AML-193 (cell line): ENCODE measurements at regions not wholly inside any gene's neighbourhood (a gene's known extent, or its start where the extent isn't known, plus 50 kb on each side); places are given as distances from the start of the nearest gene placed in this dataset.

Source experiments
- DNase-seq, 2 experiments: peaks; one replicate each; lab custom pipeline; 2025; lab: John Stamatoyannopoulos, UW

DNA sequence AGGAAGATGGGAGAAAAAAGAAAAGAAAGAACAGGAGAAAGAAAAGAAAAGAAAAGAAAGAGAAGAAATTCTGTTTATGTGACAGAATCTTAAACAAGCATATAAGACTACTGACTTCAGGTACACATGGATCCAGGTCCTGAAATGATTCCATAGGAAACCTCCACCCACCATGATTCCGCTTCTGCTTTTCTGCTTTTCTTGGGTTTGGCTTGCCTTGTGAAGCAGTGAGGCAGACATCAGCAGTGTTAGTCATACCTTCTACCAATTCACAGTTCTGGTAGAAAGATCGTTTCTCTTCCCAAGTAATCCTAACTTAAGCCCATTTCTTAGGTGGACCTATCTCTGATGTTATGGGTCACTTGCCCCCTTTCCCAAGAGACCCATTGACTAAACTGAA, 660.1 kb upstream of the RBFOX1 start:
- DNase-seq = no peak

GRCh38 chr16:6667393-6667792, 665.3 kb upstream of the RBFOX1 start:
- DNase-seq = no peak

DNA sequence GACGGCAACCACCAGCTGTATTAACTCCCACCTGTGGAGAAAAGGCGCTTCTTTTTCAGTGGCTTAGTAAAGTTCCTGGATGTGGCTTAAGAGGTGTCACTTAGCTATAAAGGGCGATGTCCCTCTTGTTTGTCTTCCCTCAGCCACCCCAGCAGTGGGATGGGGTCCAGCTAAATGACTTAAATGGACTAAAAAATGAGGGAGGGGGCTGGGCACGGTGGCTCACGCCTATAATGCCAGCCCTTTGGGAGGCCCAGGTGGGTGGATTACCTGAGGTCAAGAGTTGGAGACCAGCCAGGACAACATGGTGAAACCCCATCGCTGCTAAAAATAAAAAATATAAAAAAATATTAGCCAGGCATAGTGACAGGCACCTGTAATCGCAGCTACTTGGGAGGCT, 667.5 kb upstream of the RBFOX1 start:
- DNase-seq = no peak

DNA sequence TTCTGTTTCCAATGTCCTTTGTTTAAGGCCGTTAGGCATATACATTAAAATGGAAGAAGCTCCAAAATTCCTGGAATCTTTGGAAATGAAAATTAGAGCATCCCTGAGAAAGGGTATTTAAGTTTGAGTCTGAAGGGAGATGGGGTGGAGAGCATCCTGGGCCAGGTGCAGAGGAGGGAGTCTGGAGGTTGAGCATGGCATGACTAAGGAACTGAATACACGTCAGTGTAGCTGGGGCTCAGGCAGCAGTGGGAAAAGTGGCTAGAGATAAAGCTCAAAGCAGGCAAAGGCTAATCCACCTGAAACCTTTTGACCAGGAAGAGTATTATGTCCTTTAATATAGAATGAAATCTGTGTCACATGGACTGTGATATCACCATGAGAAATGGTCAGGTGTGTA, 669.0 kb upstream of the RBFOX1 start:
- no peak for DNase-seq

DNA sequence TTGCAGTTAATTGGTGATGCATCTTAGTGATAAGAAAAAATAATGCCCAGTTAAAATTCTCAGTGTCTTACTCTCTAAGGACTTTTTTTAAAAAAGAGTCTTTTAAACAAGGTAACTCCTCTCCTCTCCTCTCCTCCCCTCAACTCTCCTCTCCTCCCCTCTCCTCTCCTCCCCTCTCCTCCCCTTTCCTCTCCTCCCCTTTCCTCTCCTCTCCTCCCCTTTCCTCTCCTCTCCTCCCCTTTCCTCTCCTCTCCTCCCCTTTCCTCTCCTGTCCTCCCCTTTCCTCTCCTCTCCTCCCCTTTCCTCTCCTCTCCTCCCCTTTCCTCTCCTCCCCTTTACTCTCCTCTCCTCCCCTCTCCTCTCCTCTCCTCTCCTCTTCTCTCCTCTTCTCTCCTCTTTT, 675.9 kb upstream of the RBFOX1 start:
- no peak for DNase-seq

DNA sequence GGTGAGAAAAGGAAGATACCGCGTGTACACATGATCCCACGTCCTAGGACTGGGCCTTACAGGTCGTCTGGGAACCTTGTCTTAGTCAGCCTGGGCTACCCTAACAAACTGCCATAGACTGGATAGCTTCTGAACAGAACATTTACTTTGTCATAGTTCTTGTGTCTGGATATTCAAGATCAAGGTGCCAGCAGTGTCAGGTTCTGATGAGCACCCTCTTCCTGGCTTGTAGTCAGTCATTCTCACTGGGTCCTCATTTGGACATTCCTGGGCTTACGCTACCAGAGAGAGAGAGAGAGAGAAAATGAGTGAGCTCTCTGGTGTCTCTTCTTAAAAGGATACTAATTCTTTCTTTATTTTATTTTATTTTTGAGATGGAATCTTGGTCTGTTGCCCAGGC, 685.8 kb upstream of the RBFOX1 start:
- DNase-seq = no peak

DNA sequence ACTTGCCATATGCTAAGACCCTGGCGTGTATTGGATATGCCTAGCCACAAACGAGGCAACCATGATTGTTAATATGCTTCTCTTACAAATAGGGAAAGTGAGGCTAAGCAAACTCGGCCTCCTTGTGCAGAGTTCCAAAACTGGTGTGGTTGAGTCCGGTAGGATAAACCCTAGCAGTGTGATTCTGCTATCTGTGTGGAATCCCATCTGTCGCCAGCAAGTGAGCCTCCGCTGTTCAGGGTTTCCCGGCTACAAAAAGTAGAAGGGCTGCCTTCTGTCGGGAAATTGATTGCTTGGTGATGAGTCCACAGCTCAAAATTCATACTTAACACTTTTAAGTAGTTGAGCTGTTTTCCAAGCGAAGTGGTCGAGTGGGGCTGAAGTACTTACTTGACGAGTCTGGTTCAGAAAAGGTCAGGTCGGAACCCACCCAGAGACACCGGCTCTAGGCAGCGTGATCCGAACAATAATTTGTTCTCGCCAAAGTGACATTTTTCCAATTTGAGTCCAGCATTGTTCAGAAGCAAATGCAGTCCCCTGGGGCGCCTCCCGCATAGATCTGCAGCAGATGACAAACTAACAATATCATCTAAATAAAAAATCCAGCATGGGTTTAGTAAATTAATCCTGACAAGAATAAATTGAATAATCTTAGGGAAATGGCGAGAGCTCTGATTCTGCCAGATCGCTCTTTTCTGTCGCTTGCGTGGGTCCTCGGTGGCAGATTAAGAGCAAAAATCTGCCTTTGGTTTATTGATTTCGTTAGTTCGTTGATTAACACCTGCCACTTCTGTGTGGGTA, 686.7 kb upstream of the RBFOX1 start:
- DNase-seq = no peak

GRCh38 chr16:6644916-6645315, 687.7 kb upstream of the RBFOX1 start:
- no peak for DNase-seq

DNA sequence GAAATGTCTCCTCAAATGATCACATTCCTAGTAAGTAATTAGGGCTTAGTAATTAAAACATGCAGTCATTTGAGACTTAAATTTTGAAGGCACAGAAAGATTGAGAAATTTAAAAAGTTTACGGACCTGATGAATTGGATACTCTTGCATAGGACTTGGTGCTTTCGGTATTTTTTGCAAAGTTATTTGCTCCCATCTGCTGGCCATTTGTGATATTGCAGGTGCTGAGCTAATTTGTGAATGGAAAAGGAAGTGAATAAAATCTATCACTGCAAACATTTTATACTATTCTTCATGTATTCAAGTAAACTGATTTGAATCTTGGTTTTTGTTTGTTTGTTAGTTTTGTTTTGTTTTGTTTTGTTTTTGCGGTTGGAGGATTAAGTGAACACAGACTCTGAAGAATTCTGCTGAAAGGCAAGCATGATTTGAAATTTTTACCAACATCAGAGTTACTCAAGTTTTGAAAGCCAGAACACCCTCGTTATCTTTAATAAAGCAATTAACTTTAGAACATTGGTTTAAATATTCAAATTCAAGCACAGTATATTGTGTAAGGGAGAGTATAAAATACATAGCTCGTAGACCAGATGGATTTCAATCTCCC, 689.5 kb upstream of the RBFOX1 start:
- DNase-seq = peak; percentile 6 to 7

DNA sequence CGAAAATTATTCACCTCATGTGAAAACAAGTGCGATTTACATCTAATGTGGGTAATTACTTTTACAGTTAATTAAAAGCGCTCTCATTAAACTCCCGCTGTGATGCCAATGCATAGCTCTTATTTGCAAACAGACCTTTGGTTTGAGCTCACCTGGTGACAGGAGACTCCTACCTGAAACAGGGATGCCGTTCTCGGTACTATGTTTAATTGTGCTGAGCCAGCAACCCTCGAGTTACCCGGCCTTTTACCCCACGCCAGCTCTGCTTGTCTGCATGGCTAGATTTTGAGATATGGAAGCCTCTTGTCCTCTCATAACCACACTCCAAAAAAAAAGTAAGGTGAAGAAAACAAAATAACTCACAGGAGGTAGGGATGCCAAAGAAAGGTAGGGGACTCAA, 690.4 kb upstream of the RBFOX1 start:
- no peak for DNase-seq

GRCh38 chr16:6641091-6641490, 691.6 kb upstream of the RBFOX1 start:
- no peak for DNase-seq

DNA sequence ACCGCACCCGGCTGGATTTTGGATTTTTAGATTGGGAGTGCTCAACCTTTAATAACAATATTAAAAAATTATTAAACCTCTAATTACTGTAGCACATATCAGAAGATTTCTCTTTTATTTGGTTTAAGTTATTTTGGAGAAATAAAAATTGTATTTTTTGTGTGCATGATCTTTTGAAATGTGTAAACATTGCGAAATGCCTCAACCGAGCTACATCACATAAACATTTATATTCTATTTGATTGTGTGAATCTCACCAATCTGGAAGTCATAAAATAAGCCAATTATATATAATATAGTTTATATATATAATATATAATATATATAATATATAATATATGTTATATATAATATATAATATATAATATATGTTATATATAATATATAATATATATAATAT, 696.2 kb upstream of the RBFOX1 start:
- DNase-seq = no peak

DNA sequence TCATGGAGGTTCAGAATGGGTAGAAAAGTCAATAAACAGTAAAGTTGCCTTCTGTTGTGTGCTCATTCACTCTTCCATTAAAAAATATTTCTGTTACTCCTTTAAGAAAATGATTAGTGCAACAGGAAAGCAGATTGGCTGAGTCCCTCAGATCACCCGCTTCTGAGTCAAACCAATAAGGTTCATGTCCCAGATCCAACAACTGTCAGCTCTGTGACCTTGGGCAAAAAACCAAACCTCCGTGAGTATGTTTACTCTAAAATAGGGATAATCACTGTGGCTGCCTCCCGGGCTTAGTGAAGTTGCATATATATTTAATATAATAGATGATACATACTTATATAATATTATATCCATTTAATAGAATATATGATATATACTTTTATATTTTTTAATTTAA, 698.5 kb upstream of the RBFOX1 start:
- DNase-seq = no peak

- no peak for DNase-seq
Measured at GRCh38 chr16:6633456-6633855, 699.2 kb upstream of the RBFOX1 start.

DNA sequence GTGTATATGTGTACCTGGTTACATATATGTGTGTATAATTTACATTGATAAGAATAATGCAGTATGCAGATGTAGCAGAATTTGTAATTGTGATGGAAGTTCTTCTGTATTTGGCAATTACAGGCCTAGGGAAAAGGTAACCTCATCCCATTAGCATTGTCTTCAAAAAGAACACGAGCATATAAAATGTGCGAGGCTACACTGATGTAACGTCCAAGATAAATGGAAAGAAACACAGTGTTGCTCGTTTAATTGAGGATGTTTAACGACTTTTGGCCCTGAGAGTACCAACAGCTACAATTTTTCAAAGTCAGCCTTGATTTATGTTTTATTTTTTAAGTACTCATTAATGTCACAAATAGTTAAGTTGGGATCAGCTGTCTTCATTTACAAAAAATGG, 703.5 kb upstream of the RBFOX1 start:
- DNase-seq = no peak

GRCh38 chr16:6625606-6626005, 707.0 kb upstream of the RBFOX1 start:
- no peak for DNase-seq

DNA sequence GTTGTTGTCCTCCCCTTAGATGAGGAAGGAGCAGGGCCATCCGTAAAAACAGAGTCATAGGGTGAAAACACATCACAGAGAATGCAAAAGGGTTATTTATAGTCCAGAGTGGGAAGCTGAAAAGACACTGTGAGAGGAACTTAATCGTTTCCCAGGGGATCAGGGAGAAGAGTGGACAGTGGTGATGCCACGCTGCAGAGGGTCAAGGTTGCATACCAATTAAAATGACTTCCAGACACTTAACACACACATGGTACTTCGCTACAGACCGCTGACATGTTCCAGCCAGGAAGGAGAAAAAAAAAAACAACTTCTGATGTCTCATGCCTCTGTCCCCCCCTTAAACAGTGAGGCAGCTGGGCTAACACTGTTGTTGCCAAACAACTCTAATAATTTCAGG, 713.8 kb upstream of the RBFOX1 start:
- DNase-seq = no peak

GRCh38 chr16:6616746-6617145, 715.9 kb upstream of the RBFOX1 start:
- no peak for DNase-seq

DNA sequence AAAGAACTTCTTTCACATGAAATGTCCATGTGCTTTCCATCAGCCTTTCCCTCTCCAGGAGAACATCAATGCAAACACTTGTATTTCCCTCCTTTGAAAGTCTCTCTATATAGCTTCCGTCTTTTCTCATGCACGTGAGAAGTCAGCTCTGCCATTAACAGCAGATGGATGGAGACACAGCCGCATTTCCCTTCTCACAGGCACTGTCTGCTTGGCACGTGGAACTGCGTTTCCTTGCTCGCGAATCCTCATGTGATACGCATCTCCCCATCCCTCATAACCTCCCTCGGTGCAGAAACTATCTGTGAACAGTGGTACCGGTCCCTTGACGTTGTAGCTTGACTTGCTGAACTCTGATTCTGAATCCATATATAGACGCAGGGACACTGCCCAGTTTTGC, 717.0 kb upstream of the RBFOX1 start:
- no peak for DNase-seq

- no peak for DNase-seq
Measured at GRCh38 chr16:6611535-6611934, 721.1 kb upstream of the RBFOX1 start.

DNA sequence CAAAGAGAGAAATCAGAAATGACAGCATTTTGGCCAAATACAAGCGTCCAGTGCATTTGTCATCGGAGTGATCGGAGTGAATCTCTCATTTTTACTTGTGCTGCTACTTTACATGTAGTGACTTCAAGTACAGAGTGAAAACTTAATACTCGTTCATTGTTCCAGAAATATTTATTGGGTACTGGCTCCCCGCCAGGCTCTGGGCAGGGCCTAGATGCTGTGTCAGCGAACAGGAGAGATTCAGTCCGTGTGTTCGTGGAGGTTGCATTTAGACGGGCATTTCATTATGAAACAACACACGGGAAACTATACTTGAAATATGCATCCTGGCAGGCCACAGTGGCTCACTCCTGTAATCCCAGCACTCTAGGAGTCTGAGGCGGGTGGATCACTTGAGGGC, 727.2 kb upstream of the RBFOX1 start:
- no peak for DNase-seq

DNA sequence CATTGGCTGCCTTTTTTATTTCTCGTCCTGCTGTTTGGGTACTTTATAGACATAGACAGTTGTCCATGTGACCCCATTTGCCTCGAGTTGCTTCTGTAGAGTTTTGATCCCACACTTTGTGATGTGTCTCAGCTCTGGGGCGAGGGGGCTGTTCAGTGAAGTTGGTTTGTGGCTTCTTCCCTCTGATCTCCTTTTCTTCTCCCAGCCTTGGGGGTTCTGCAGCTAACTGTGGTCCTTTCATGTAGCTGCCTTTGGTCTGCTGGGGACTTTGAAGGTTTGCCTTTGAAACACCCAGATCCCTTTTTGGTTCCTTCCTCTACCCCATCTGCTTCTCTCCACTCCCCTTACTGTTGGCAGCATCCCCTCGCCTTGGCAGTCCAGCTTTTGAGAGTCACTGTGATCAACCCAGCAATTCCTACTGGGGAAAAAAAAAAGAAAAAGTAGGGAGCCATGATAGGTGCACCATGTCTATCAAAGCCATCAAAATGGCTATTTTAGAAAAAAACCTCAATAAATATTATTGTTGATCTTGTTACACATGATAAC, 728.8 kb upstream of the RBFOX1 start:
- DNase-seq = no peak

DNA sequence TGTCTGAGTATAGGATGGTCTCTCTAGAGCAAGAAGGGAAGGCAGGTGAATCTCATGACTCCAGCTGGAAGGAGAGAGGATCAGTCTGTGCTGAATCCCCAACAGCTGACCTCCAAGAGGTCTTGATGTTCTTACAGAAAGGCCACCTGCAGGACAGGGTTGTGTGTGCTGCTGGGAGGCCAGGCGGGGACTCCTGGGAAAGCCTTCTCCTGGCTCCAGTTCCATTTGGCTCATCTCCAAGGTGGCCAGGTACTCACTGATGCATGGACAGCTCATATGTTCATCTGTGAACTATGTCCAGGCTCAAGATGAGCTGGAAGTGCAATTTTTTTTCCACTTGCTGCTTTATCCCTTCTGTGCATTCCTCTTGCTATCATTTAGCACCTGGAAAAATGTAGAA, 730.2 kb upstream of the RBFOX1 start:
- DNase-seq = no peak

DNA sequence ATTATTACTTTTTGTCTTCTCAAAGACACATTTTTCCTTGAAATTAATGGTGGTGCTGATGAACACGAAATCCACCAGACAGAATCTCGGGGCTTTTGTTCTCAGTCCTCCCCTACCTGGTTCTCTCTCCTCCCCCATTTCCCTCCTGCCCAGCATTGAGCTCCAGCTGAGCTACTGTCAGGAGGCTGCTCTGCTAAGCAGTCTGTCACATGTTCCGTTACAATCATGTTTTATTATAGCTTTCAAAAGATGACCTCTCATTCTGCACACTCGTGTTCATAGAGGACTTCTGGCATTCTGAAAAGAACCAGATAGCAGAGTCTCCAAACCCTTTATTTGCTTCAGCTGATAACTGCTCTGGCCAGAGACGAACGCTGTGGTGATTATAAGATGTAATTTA, 732.5 kb upstream of the RBFOX1 start:
- DNase-seq = no peak
